WERI-Rb-1 (cell line): ENCODE measurements at regions not wholly inside any gene's neighbourhood (a gene's known extent, or its start where the extent isn't known, plus 50 kb on each side); places are given as distances from the start of the nearest gene placed in this dataset.

Source experiments
- DNase-seq: peaks from one replicate; pipeline ENCODE4 v3.0.0-alpha.2; 2020
- H3K27ac ChIP-seq: fragments of 250-450 bp; sonication (Bioruptor Pico); 2 replicates; pipeline ENCODE4 v1.5.1; 2020; ENCODE audit warnings: mild to moderate bottlenecking, moderate library complexity
- H3K27me3 ChIP-seq: fragments of 250-450 bp; sonication (Bioruptor Pico); 2 replicates; pipeline ENCODE4 v1.5.1; 2021; ENCODE audit warnings: mild to moderate bottlenecking, low read depth, moderate library complexity; ENCODE audit not compliant: insufficient read depth, severe bottlenecking
- H3K36me3 ChIP-seq: fragments of 250-450 bp; sonication (Bioruptor Pico); 2 replicates; pipeline ENCODE4 v1.5.1; 2020; ENCODE audit warnings: mild to moderate bottlenecking, moderate library complexity
- H3K4me3 ChIP-seq: 2 replicates; pipeline ENCODE4 v1.5.1; 2011; ENCODE audit warnings: low read depth, mild to moderate bottlenecking, control low read depth, low read length
- H3K9me3 ChIP-seq: fragments of 250-450 bp; sonication (Bioruptor Pico); 2 replicates; pipeline ENCODE4 v1.5.1; 2021; ENCODE audit warnings: mild to moderate bottlenecking, moderate library complexity; ENCODE audit not compliant: severe bottlenecking
- CTCF ChIP-seq: IDR thresholded peaks from 2 replicates; pipeline ENCODE4 v1.5.1; 2011; ENCODE audit warnings: low read depth, mild to moderate bottlenecking, control low read depth, inconsistent platforms, low read length

GRCh38 chr4:156336511-156336910 lies 382.8 kb upstream of the CTSO start:
- Histone ChIP-seq H3K4me3 (no peak overlapping the region), H3K27me3 (no peaks in the 10 kb centered on the region), H3K36me3 (no peaks in the 10 kb centered on the region), H3K9me3 (no peaks in the 10 kb centered on the region), H3K27ac (no peak overlapping the region)
- no peak for TF ChIP-seq CTCF
- no peak for DNase-seq

GRCh38 chr4:156335721-156336120 lies 382.1 kb upstream of the CTSO start:
- Histone ChIP-seq H3K4me3 (no peak overlapping the region), H3K27ac (no peak overlapping the region), H3K9me3 (no peaks in the 10 kb centered on the region), H3K36me3 (no peaks in the 10 kb centered on the region), H3K27me3 (no peaks in the 10 kb centered on the region)
- TF ChIP-seq CTCF = no peak
- no peak for DNase-seq

- DNase-seq = no peak
- TF ChIP-seq CTCF = no peak
- Histone ChIP-seq H3K36me3 (no peaks in the 10 kb centered on the region), H3K9me3 (no peaks in the 10 kb centered on the region), H3K27ac (no peak overlapping the region), H3K27me3 (no peaks in the 10 kb centered on the region), H3K4me3 (no peak overlapping the region)
Observed at GRCh38 chr4:156330436-156331031, 376.9 kb upstream of the CTSO start.

GRCh38 chr4:156329779-156330178 lies 376.1 kb upstream of the CTSO start:
- no peaks in the 10 kb centered on the region for H3K36me3 ChIP-seq
- no peaks in the 10 kb centered on the region for H3K27me3 ChIP-seq
- H3K4me3 ChIP-seq = no peak overlapping the region
- H3K27ac ChIP-seq = no peak overlapping the region
- no peak for TF ChIP-seq CTCF
- no peak for DNase-seq
- no peaks in the 10 kb centered on the region for H3K9me3 ChIP-seq

GRCh38 chr4:156328882-156329281 lies 375.2 kb upstream of the CTSO start:
- Histone ChIP-seq H3K4me3 (no peak overlapping the region), H3K27ac (no peak overlapping the region), H3K27me3 (no peaks in the 10 kb centered on the region), H3K36me3 (no peaks in the 10 kb centered on the region), H3K9me3 (no peaks in the 10 kb centered on the region)
- DNase-seq = no peak
- TF ChIP-seq CTCF = no peak

- no peak for DNase-seq
- Histone ChIP-seq H3K27me3 (no peaks in the 10 kb centered on the region), H3K27ac (no peak overlapping the region), H3K4me3 (no peak overlapping the region), H3K36me3 (no peaks in the 10 kb centered on the region), H3K9me3 (no peaks in the 10 kb centered on the region)
- TF ChIP-seq CTCF = no peak
Observed at GRCh38 chr4:156326246-156326645, 372.6 kb upstream of the CTSO start.
